HG03342 (cell line): ENCODE measurements at regions not wholly inside any gene's neighbourhood (a gene's known extent, or its start where the extent isn't known, plus 50 kb on each side); places are given as distances from the start of the nearest gene placed in this dataset.

Experiments used
- ATAC-seq: cut with Tn5 transposase; IDR thresholded peaks from one replicate; pipeline ENCODE4 v1.9.1; 2021; ENCODE audit warnings: mild to moderate bottlenecking, moderate library complexity; ENCODE audit not compliant: unreplicated experiment

DNA sequence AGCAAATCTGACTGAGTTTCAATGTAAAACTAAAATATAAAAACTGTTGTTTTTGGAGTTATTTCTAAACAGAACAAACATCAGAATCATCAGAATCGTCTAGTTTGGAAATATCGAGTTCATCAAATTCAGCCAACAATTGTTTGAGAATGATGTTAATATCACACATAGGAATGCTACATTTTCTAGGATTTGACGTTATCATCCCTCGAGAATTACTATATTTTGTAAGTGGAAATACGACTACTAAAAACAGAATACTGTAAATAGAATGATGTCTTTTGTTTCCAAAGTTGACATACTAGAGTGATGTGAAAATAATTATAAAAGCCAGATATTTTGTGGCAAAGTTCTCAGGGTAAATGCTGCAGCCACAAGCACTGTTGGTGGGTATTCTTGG is 805.9 kb downstream of the TLE1 start:
- no peak for ATAC-seq

- ATAC-seq: no peak
These were observed 807.4 kb downstream of the TLE1 start for GRCh38 chr9:80881940-80882339.

DNA sequence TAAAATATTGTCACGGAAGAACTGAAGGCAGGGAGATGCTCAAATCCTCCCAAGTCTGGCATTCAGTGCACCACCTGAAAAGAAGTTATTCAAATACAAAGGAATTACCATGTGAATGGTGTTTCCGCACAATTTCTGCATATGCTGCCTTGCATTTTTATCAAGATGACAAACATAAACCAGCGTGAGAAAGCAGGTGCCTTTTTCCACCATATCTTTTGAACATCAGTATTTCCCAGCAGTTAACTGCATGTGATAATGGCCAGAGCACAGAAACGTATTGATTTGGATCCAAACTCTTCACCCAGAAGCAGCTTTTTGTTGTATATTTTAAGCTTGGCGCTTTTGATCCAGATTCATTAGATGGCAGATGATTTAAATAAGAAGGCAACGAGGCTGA is 808.0 kb downstream of the TLE1 start:
- no peak for ATAC-seq

DNA sequence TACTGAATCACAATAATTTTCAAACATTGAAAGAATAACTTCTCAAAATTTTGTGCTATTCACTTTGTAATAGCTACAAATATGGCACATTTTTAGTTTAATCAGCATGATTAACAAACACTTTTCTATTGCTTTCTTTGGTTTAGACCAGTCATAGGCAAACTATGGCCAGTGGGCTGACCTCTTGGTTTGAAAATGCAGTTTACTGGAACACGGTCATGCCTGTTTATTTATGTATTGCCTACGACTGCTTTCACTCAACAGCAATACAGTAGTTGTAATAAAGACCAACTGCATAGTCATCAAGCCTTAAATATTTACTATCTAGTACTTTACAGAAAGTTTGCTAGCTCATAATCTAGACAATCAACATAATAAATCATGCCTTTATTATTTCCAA is 810.8 kb downstream of the TLE1 start:
- no peak for ATAC-seq

- ATAC-seq: no peak
These were observed 813.4 kb downstream of the TLE1 start for GRCh38 chr9:80875947-80876346.

DNA sequence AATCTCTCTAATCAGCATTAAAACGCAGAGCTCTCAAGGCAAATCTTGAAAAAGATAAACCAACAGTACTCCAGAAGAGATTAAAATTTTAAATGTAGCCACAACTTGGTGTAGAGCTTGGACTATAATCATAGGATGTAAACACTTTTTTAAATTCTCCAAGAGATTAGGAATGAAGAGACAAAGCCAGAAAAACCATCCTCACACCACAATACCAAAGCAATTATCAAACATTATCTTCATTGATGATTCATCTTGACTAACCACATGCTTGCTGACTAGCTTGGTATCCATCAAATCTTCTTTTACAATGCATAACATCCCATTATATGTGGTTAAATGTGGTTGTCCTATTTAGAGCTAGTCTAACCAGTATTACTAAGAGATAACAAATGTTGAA is 815.1 kb downstream of the TLE1 start:
- ATAC-seq: no peak

DNA sequence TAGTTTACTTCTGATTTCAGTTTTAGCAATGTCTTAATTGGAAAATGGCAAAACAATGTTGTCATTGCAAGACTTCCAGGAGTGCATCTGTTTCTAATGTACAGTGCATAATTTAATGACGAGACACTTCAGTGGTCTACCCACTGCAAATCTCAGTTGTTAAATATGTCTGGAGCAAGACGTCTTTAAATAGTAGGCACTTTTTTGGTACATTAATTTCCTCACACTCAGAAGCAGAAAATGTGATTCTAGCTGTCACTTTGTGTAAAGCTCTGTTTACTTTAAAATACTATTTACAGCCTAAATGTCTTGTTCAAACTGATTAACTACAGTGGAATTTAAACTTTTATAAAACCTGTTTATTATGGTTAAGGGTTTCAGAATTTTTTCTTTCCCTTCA is 815.5 kb downstream of the TLE1 start:
- ATAC-seq: no peak

DNA sequence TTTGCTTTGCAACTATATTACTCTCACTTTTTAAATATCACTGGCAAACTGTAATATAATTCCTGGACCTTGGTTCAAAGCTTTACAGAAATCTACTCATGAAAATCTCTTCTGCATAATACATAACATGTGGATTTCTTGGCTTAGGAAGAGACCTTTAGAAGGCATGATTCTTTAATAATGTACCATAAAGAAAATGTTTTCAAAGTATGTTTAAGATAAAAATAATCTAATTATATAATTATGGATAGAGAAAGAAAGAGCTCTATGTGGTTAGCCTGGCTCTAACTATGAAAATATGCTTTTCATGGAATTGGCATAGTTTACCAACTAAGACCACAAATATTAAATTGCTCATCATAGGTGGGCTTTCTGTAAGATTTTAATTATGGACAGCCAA is 817.8 kb downstream of the TLE1 start:
- ATAC-seq: no peak

DNA sequence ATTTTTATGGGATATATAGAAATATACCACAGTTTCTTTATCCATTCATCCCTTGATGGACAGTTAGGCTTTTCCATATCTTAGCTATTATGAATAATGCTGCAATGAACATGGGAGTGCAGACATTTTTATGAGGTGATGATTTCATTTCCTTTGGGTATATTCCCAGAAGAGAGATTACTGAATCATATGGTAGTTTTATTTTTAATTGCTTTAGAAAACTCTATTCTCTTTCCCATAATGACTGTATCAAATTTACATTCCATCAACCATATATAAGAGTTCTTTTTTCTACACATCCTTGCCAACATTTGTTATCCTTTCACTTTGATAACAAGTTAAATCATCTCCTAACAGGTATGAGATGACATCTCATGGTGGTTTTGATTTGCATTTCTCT is 821.6 kb downstream of the TLE1 start:
- ATAC-seq: no peak

DNA sequence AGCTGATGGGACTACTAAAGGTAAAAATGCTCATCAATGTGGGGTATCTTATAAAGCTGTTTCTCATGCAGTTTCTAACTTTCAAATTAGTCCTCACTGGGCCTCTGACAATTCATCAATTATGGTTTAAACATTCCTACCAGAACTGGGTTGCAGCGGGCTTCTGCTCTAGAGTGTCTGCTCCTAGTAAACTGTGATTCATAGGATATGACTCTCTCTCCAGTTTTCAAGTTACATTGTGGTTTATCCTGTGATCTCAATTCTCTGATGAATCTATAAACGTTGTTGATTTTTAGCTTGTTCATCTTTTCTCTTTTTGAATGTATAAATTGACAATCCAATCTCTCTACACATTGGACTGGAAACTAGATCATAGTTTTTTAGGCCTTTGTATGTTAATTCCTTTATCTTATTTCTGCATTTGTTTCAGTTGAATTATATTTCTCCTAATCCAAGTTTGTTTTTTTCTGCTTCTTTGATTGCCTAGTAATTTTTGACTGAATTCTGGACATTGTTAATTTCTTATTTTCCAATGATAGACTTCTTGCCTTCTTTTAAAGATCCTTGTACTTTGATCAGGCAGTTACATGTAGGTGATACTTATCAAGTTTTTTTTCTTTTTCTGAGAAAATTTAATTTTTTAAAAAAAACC is 822.6 kb downstream of the TLE1 start:
- no peak for ATAC-seq

GRCh38 chr9:80866121-80866520 is 823.2 kb downstream of the TLE1 start:
- no peak for ATAC-seq

- ATAC-seq: no peak
These were observed 846.3 kb downstream of the TLE1 start for GRCh38 chr9:80843028-80843427.

- ATAC-seq: no peak
These were observed 847.0 kb downstream of the TLE1 start for GRCh38 chr9:80842389-80842788.

GRCh38 chr9:80841888-80842287 is 847.5 kb downstream of the TLE1 start:
- no peak for ATAC-seq

DNA sequence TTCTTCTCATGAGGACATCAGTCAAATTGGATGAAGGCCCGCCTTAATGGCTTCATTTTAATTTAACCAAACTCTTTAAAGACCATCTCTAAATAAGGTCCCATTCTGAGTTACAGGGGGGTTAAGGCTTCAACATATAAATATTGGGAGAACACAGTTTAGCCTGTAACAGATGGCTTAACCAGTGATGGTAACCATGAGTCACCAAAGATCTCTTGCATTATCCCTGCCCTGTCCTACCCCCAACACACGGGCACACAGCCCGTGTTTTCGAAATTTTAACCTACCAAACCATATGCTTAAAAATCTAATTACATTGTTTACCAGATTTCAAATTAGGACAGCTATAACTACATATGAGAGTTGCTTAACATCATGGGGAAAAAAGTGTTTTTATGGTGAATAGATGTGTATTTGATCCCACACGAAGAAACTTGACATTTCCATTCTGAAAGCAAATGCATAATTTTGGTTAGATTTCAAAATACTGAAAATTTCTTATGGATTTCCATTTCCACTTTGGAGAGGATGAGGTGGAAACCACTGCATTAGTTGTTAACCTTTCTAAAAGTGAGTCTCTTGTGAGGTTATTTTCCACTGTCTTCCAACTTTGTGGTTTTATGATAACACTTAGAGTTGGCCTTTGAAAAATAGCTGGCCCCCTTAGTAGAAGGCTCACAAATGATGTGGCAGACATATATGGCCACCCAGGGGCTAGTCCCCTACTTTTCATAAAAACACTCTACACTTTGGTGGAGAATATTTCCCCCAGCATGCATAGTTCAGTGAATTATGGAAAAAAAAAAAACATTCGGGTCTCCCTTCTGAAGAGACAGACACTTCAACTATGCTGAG is 849.3 kb downstream of the TLE1 start:
- ATAC-seq: no peak

- no peak for ATAC-seq
These were observed 853.3 kb downstream of the TLE1 start for GRCh38 chr9:80836013-80836412.

DNA sequence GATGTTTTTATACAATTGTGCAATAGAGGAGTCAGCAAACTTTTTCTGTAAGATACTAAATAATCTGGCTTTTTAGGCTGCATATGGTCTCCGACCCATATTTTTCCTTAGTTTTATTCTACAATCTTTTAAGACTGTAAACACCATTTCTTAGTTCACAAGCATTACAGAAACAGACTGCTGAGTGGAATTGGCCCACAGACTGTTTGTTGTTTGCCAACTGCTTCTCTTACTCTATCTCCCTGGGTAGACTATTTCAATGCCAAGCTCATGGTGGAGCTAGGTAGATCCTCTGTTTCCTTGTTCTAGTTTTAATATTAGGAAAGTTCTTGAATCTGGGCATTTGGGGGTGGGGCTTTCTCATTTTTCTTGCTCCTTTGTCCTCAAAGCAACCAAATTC is 857.6 kb downstream of the TLE1 start:
- no peak for ATAC-seq

- no peak for ATAC-seq
These were observed 877.7 kb downstream of the TLE1 start for GRCh38 chr9:80811656-80812055.

GRCh38 chr9:80811003-80811402 is 878.3 kb downstream of the TLE1 start:
- no peak for ATAC-seq

DNA sequence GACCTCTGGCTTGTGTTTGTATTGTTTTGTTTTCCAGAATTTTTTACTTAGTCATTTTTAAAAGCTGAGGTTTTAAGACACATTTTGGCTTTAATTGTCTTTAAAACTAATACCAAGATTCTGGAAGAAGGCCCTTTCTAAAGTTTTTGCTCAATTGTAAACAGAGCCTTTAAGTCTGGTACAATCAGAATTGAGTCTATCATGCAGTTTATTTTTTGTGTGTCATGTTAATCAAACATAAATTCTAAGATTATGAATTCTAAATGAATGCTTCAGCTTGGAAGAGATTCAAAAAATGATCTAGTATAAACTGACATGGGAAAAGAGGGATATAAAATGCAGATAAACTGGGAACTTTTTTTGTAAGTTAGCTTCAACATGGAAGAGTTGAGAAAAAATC is 882.7 kb downstream of the TLE1 start:
- no peak for ATAC-seq

- ATAC-seq: no peak
These were observed 884.5 kb downstream of the TLE1 start for GRCh38 chr9:80804873-80805272.

DNA sequence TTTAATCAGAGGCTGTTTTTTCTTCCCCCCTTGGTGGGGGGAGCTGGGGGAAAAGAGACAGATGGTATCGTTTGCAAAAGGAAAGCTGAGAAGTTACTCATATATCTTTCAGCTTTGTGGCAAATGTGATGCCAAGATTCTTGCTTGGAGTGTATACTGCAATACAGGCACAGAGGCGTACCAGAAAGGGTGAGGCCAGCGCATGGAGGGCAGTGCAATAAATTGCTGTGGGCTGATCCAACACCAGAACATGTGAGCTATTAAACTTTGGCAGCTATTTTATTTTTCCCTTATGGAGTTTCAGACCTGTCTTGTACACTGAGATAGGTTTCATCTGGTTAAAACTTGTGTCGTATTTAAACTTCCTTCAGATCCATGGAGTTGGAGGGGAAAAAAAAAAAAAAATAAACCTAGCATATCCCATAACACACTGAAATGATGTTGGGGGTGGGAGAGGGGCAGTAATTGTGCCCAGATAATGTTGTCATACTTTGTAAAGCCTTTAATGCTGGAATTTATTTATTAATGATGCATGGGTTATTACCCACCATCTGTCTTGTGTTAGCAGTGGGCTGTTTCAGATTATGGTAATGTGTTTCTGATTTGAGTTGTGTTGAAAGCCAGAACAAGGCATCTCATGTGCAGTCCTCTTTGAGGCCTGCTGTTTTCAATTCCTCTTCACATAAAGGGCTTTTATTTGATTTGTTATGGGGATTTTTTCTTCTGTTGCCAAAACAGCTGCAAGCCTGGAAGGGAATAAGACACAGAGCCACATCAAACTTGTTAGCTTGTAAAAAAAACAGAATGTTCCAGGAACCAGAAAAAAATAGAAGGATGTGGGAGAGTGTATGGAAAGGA is 891.3 kb downstream of the TLE1 start:
- no peak for ATAC-seq
